Common myeloid progenitor, CD34-positive (primary cell): ENCODE measurements at regions not wholly inside any gene's neighbourhood (a gene's known extent, or its start where the extent isn't known, plus 50 kb on each side); places are given as distances from the start of the nearest gene placed in this dataset.

Source experiments
- CTCF ChIA-PET: fragments of 350-600 bp; sonication (Branson Sonifier 250); formaldehyde crosslinking; loops from one replicate; lab custom pipeline; 2021; ENCODE audit warnings: antibody characterized with exemption; lab: Charles Lee
- POLR2A ChIA-PET: fragments of 350-600 bp; sonication (Branson Sonifier 250); formaldehyde crosslinking; loops from one replicate; lab custom pipeline; 2021; ENCODE audit warnings: antibody characterized with exemption; lab: Charles Lee
- DNase-seq, 3 donors: peaks; one replicate each; pipeline versions ENCODE4 v3.0.0 to v3.0.0-alpha.2; 2013
- H3K27ac ChIP-seq, 2 experiments: 1 replicate in 1 of 2; 2 replicates in 1 of 2; pipeline ENCODE4 v1.7.0; 2013; ENCODE audit warnings: inconsistent platforms in 2 of 2, low read length in 2 of 2, mild to moderate bottlenecking in 2 of 2, low read depth in 1 of 2, moderate library complexity in 1 of 2; ENCODE audit not compliant: severe bottlenecking in 2 of 2, insufficient read depth in 1 of 2, poor library complexity in 1 of 2
- H3K27me3 ChIP-seq, 5 experiments: replicated peaks in 2 of 5; 1 replicate in 3 of 5; 2 replicates in 2 of 5; pipeline versions ENCODE4 v1.6.1 to v1.7.0; 2013; ENCODE audit warnings: low read length in 4 of 5, mild to moderate bottlenecking in 2 of 5, moderate library complexity in 2 of 5, inconsistent platforms in 1 of 5; ENCODE audit not compliant: insufficient read depth in 5 of 5, control insufficient read depth in 4 of 5
- H3K36me3 ChIP-seq, 4 experiments: 1 replicate in 2 of 4; 2 replicates in 2 of 4; pipeline versions ENCODE4 v1.6.1 to v1.7.0; 2013; ENCODE audit warnings: low read length in 3 of 4, control low read depth in 1 of 4, mild to moderate bottlenecking in 1 of 4; ENCODE audit not compliant: control insufficient read depth in 4 of 4, insufficient read depth in 4 of 4
- H3K4me1 ChIP-seq, 4 experiments: 1 replicate in 3 of 4; 2 replicates in 1 of 4; pipeline versions ENCODE4 v1.6.1 to v1.7.1; 2013; ENCODE audit warnings: low read length in 3 of 4, mild to moderate bottlenecking in 3 of 4, control low read depth in 1 of 4, inconsistent platforms in 1 of 4, moderate library complexity in 1 of 4; ENCODE audit not compliant: control insufficient read depth in 4 of 4, insufficient read depth in 4 of 4; ENCODE audit errors: control extremely low read depth in 1 of 4
- H3K4me3 ChIP-seq, 7 experiments: 1 replicate in 4 of 7; 2 replicates in 3 of 7; pipeline versions ENCODE4 v1.5.1 to v1.7.0; 2013; ENCODE audit warnings: mild to moderate bottlenecking in 7 of 7, low read length in 6 of 7, moderate library complexity in 6 of 7, inconsistent platforms in 2 of 7, low read depth in 2 of 7, control low read depth in 1 of 7; ENCODE audit not compliant: insufficient read depth in 4 of 7, control insufficient read depth in 1 of 7; ENCODE audit errors: extremely low read depth in 1 of 7
- H3K9me3 ChIP-seq, 5 experiments: 1 replicate in 4 of 5; 2 replicates in 1 of 5; pipeline versions ENCODE4 v1.6.1 to v1.7.1; 2013; ENCODE audit warnings: low read length in 4 of 5, mild to moderate bottlenecking in 2 of 5, inconsistent platforms in 1 of 5, low read depth in 1 of 5, moderate library complexity in 1 of 5; ENCODE audit not compliant: control insufficient read depth in 4 of 5, insufficient read depth in 2 of 5; ENCODE audit errors: control extremely low read depth in 1 of 5
- WGBS: methylation state at CpG from one replicate; pipeline ENCODE4 v1.1.5; 2013; ENCODE audit not compliant: insufficient coverage; 5-methylcytosine and 5-hydroxymethylcytosine counted together

- ChIA-PET POLR2A (no interaction called here), CTCF (no interaction called here)
- Histone ChIP-seq H3K4me3 (no peak overlapping the region), H3K27ac (no peak overlapping the region), H3K27me3 (no peaks in the 10 kb centered on the region), H3K4me1 (no peaks in the 10 kb centered on the region), H3K9me3 (peaks cover 0 to 3% (median 0%) of the 10 kb centered on the region in 5 experiments), H3K36me3 (no peaks in the 10 kb centered on the region)
- DNase-seq, result no peak
- WGBS, result 36% methylated on average over 1 of the region's 1 CpG
Observed at GRCh38 chr7:56188823-56189346, 72.7 kb upstream of the NUPR2 start.

DNA sequence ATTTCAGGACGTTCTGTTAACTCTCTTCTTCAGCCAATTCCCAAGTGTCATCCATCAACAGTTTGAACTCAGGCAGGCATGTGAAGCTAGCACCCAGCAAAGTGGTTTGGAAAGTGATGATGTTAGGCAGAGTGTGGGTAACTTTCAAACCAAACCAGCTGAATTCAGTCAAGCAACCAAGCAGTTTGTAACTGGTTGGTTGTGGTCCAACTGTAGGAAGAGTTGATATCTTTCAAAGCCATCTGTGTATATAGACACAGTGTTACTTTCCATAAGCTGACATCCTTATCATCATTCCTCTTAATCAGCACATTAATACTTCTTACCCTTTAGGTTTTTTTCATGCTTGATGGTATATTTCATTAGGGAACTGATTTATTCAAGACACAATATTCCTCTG lies 72.2 kb upstream of the NUPR2 start:
- 33% methylated on average over 1 of the region's 1 CpG for WGBS
- CTCF ChIA-PET, result no interaction called here
- H3K36me3 ChIP-seq, result no peaks in the 10 kb centered on the region
- peaks cover 0 to 3% (median 0%) of the 10 kb centered on the region in 5 experiments for H3K9me3 ChIP-seq
- no peak overlapping the region for H3K27ac ChIP-seq
- DNase-seq, result no peak
- POLR2A ChIA-PET, result no interaction called here
- no peaks in the 10 kb centered on the region for H3K27me3 ChIP-seq
- H3K4me3 ChIP-seq, result no peak overlapping the region
- H3K4me1 ChIP-seq, result no peaks in the 10 kb centered on the region

DNA sequence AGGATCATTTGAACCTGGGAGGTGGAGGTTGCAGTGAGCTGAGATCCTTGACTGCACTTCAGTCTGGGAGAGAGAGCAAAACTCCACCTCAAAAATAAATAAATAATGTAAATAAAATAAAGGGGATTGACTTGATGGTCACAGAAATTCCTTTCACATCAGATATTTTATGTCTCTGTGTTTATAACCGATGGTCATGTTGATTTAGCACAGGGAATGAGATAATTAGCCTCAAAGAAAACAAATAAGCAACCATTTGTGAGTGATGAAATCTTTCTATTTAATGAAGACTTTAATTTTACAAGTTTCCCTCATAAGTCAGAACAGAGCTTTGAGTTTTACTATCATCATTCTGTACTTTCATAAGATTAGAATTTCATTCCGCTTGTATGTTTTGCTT lies 64.8 kb upstream of the NUPR2 start:
- Histone ChIP-seq H3K4me1 (no peaks in the 10 kb centered on the region), H3K4me3 (no peak overlapping the region), H3K9me3 (peaks cover 0 to 3% (median 0%) of the 10 kb centered on the region in 5 experiments), H3K27me3 (peaks cover 0 to 8% (median 0%) of the 10 kb centered on the region in 5 experiments), H3K27ac (no peak overlapping the region), H3K36me3 (no peaks in the 10 kb centered on the region)
- no peak for DNase-seq
- WGBS, result 80% methylated on average over 1 of the region's 2 CpGs
- POLR2A ChIA-PET, result no interaction called here
- CTCF ChIA-PET, result no interaction called here

- no peak overlapping the region for H3K27ac ChIP-seq
- H3K36me3 ChIP-seq, result no peaks in the 10 kb centered on the region
- H3K4me1 ChIP-seq, result no peaks in the 10 kb centered on the region
- POLR2A ChIA-PET, result no interaction called here
- H3K27me3 ChIP-seq, result peaks cover 0 to 30% (median 0%) of the 10 kb centered on the region in 5 experiments
- peaks cover 0 to 24% (median 9%) of the 10 kb centered on the region in 5 experiments for H3K9me3 ChIP-seq
- no peak overlapping the region for H3K4me3 ChIP-seq
- DNase-seq, result peak in 1 of 3 donors; percentile 1
- CTCF ChIA-PET, result no interaction called here
- 60% methylated on average over 13 of the region's 13 CpGs for WGBS
Observed at GRCh38 chr7:56175771-56176170, 59.6 kb upstream of the NUPR2 start.

DNA sequence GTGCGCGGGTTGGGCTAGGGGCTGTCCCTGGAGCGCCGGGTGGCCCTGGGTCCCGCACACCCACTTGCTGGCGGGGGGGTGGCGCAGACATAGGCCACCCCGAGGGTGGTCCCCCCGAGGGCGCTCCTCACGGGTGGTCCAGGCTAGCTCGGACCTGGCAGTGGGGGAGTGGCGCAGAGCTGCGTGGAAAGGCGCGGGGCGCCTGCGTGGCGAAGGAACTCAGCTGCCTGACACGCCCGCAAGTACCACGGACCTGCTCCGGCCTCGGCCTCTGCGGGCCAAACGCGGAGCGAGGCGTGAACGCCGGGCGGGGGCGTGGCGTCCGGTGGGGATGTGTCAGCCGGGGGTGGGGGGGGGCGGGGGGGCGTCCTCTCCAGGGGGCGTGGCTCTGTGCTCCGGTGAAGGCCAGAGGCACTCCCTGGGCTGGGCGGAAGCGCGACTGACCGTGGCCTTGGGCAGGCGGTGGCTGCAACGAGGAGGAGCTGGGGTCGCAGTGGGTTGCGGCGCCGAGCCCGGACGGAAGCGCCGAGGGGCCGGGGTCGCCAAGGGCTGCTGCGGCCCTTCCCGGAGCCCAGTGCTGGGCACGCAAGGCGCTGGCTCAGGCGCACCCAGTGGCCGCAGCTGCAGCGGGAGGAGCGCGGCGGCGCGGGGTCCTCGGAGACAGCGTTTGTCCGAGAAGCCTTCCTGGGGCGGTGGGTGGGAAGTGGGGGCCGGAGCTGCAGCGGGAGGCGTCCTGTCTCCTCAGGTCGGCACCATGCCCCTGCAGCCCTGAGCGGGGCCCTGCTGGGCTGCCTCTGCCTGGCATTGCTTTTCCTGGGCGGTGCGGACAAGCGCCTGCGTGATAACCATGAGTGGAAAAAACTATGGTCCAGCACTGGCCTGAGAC lies 58.9 kb upstream of the NUPR2 start:
- no peak overlapping the region for H3K4me3 ChIP-seq
- ChIA-PET CTCF (no interaction called here), POLR2A (no interaction called here)
- peaks cover 0 to 24% (median 9%) of the 10 kb centered on the region in 5 experiments for H3K9me3 ChIP-seq
- WGBS, result 19% methylated on average over 54 of the region's 81 CpGs
- no peaks in the 10 kb centered on the region for H3K4me1 ChIP-seq
- no peaks in the 10 kb centered on the region for H3K36me3 ChIP-seq
- peaks cover 0 to 30% (median 0%) of the 10 kb centered on the region in 5 experiments for H3K27me3 ChIP-seq
- no peak for DNase-seq
- H3K27ac ChIP-seq, result no peak overlapping the region

GRCh38 chr7:56174346-56174874 lies 58.2 kb upstream of the NUPR2 start:
- Histone ChIP-seq H3K27me3 (peaks cover 0 to 30% (median 0%) of the 10 kb centered on the region in 5 experiments), H3K4me1 (no peaks in the 10 kb centered on the region), H3K36me3 (no peaks in the 10 kb centered on the region), H3K9me3 (peaks cover 0 to 24% (median 8%) of the 10 kb centered on the region in 5 experiments), H3K27ac (no peak overlapping the region), H3K4me3 (no peak overlapping the region)
- ChIA-PET CTCF (no interaction called here), POLR2A (no interaction called here)
- no peak for DNase-seq
- 46% methylated on average over 36 of the region's 36 CpGs for WGBS
